22Rv1 (cell line): ENCODE measurements at regions not wholly inside any gene's neighbourhood (a gene's known extent, or its start where the extent isn't known, plus 50 kb on each side); places are given as distances from the start of the nearest gene placed in this dataset.

Experiments
- ZFX ChIP-seq: fragments of 450-650 bp; IDR thresholded peaks from 2 replicates; pipeline ENCODE4 v1.6.1; 2017; ENCODE audit warnings: antibody characterized with exemption, borderline replicate concordance
- TF ChIP-seq, protein P1 (sequence below): fragments of 450-650 bp; IDR thresholded peaks from 2 replicates; pipeline ENCODE4 v1.5.1; 2017; ENCODE audit warnings: mild to moderate bottlenecking

DNA sequence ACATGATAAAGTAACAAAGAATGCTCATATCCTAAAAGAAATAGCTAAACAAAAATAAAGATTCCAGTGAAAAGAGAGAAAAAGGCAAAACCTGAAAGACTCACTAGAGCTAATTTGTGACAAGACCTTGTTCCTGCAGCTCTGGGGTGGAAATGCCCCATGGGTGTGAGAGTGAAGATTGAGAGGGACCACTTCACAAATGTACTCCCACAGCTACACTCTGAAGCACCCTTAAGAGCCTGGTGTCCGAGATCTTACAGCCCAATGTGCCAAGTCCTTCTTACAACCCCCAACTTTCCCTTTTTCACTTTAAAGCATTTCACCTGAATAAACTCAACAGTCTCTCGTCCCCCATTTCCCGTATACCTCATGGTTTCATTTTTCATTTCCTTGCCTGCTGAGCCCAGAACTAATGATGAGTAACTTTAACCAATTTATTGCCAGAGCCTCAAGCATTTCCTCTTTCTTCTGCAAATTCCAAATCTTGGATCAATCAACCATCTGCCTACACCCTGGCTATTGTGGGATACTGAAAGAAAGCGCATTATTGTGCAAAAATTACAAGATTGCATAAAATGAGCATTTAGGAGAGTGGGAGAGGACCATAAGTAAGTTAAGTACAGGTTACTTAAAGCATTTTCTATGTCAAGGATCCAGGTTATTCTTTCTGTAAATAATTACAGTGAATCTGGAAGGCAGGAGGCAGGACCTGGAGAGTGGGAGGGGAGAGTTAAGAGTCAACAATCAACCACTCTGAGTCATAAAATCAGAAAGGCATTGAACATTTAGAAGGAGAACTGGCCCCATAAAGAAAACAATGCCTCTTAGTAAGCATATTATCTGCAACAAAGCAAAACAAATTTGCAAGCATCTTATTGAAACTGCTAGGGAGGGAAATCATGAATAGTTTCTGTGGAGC lies 804.4 kb upstream of the CELF4 start:
- TF ChIP-seq, protein P1, sequence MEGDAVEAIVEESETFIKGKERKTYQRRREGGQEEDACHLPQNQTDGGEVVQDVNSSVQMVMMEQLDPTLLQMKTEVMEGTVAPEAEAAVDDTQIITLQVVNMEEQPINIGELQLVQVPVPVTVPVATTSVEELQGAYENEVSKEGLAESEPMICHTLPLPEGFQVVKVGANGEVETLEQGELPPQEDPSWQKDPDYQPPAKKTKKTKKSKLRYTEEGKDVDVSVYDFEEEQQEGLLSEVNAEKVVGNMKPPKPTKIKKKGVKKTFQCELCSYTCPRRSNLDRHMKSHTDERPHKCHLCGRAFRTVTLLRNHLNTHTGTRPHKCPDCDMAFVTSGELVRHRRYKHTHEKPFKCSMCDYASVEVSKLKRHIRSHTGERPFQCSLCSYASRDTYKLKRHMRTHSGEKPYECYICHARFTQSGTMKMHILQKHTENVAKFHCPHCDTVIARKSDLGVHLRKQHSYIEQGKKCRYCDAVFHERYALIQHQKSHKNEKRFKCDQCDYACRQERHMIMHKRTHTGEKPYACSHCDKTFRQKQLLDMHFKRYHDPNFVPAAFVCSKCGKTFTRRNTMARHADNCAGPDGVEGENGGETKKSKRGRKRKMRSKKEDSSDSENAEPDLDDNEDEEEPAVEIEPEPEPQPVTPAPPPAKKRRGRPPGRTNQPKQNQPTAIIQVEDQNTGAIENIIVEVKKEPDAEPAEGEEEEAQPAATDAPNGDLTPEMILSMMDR: no peak
- no peak for TF ChIP-seq ZFX
